ENCODE measurements at regions not wholly inside any gene's neighbourhood (a gene's known extent, or its start where the extent isn't known, plus 50 kb on each side); places are given as distances from the start of the nearest gene placed in this dataset.

DNA sequence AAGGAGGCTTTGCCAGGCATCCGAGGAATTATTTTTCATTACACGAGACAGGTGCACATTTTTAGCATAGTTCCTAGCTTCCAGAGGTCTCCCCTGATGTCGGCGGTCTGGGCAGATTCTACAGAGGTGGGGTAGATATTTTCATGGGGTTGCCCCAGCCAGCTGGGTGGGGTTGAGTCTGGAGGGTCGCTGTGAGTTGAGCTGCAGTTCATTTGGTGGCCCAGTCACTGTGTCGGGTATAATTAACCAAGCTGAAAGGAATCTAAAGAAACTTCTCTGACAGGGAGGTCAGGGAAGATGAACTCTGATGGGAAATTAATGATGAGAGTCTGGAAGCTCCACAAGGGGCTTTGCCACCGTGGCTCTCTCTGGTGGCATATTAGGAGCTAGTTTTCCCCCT, 233.7 kb upstream of the NAV2 start:
- H3K4me1 Mint-ChIP-seq (ENCODE audit: low read depth, unreplicated experiment): no peaks in the 10 kb centered on the region
- no peak overlapping the region for H3K4me3 Mint-ChIP-seq (ENCODE audit: unreplicated experiment)
- DNase-seq (ENCODE audit: low read depth) (no peak), FAIRE-seq (no peak)
- Histone ChIP-seq H4K20me1 (ENCODE audit: insufficient read depth, low read length) (no peaks in the 10 kb centered on the region), H3K79me2 (ENCODE audit: insufficient read depth, low read length) (no peaks in the 10 kb centered on the region), H3K27ac (ENCODE audit: low read depth, low read length) (no peak overlapping the region), H2AFZ (ENCODE audit: low read depth, low read length) (no peak overlapping the region), H3K4me1 (ENCODE audit: insufficient read depth, low read length) (no peaks in the 10 kb centered on the region), H3K27me3 (ENCODE audit: insufficient read depth, low read length) (peaks cover 29% of the 10 kb centered on the region), H3K4me3 (ENCODE audit: insufficient read depth, low read depth, low read length) (no peak overlapping the region), H3K9ac (ENCODE audit: low read length) (no peak overlapping the region), H3K4me2 (ENCODE audit: low read length) (no peak overlapping the region), H3K9me3 (ENCODE audit: insufficient read depth, low read depth, low read length) (no peaks in the 10 kb centered on the region), H3K36me3 (ENCODE audit: insufficient read depth, low read length) (no peaks in the 10 kb centered on the region)
- H3K27ac Mint-ChIP-seq (ENCODE audit: unreplicated experiment): no peak overlapping the region
- peaks cover 57% of the 10 kb centered on the region for H3K27me3 Mint-ChIP-seq (ENCODE audit: low read depth, unreplicated experiment)
- H3K36me3 Mint-ChIP-seq (ENCODE audit: low read depth, unreplicated experiment): no peaks in the 10 kb centered on the region
- TF ChIP-seq, protein P1, sequence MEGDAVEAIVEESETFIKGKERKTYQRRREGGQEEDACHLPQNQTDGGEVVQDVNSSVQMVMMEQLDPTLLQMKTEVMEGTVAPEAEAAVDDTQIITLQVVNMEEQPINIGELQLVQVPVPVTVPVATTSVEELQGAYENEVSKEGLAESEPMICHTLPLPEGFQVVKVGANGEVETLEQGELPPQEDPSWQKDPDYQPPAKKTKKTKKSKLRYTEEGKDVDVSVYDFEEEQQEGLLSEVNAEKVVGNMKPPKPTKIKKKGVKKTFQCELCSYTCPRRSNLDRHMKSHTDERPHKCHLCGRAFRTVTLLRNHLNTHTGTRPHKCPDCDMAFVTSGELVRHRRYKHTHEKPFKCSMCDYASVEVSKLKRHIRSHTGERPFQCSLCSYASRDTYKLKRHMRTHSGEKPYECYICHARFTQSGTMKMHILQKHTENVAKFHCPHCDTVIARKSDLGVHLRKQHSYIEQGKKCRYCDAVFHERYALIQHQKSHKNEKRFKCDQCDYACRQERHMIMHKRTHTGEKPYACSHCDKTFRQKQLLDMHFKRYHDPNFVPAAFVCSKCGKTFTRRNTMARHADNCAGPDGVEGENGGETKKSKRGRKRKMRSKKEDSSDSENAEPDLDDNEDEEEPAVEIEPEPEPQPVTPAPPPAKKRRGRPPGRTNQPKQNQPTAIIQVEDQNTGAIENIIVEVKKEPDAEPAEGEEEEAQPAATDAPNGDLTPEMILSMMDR (IDR thresholded peaks at IDR 0.05; ENCODE audit: insufficient read depth, low read depth, low read length): no peak
- TF ChIP-seq EZH2 (IDR thresholded peaks at IDR 0.05; ENCODE audit: insufficient read depth, low read length): no peak
- no peaks in the 10 kb centered on the region for H3K9me3 Mint-ChIP-seq (ENCODE audit: unreplicated experiment)

GRCh38 chr11:19474954-19475721, 234.4 kb upstream of the E2F8 start:
- H3K27me3 Mint-ChIP-seq (ENCODE audit: low read depth, unreplicated experiment): peaks cover 50% of the 10 kb centered on the region
- H3K4me3 Mint-ChIP-seq (ENCODE audit: unreplicated experiment): no peak overlapping the region
- H3K4me1 Mint-ChIP-seq (ENCODE audit: low read depth, unreplicated experiment): no peaks in the 10 kb centered on the region
- Histone ChIP-seq H4K20me1 (ENCODE audit: insufficient read depth, low read length) (no peaks in the 10 kb centered on the region), H2AFZ (ENCODE audit: low read depth, low read length) (no peak overlapping the region), H3K79me2 (ENCODE audit: insufficient read depth, low read length) (no peaks in the 10 kb centered on the region), H3K4me2 (ENCODE audit: low read length) (no peak overlapping the region), H3K9me3 (ENCODE audit: insufficient read depth, low read depth, low read length) (no peaks in the 10 kb centered on the region), H3K27me3 (ENCODE audit: insufficient read depth, low read length) (peaks cover 31% of the 10 kb centered on the region), H3K4me1 (ENCODE audit: insufficient read depth, low read length) (no peaks in the 10 kb centered on the region), H3K27ac (ENCODE audit: low read depth, low read length) (no peak overlapping the region), H3K36me3 (ENCODE audit: insufficient read depth, low read length) (no peaks in the 10 kb centered on the region), H3K4me3 (ENCODE audit: insufficient read depth, low read depth, low read length) (no peak overlapping the region), H3K9ac (ENCODE audit: low read length) (no peak overlapping the region)
- H3K36me3 Mint-ChIP-seq (ENCODE audit: low read depth, unreplicated experiment): no peaks in the 10 kb centered on the region
- no peak overlapping the region for H3K27ac Mint-ChIP-seq (ENCODE audit: unreplicated experiment)
- no peaks in the 10 kb centered on the region for H3K9me3 Mint-ChIP-seq (ENCODE audit: unreplicated experiment)
- TF ChIP-seq, protein P1 (IDR thresholded peaks at IDR 0.05; ENCODE audit: insufficient read depth, low read depth, low read length): no peak
- no peak for TF ChIP-seq EZH2 (IDR thresholded peaks at IDR 0.05; ENCODE audit: insufficient read depth, low read length)
- FAIRE-seq (no peak), DNase-seq (ENCODE audit: low read depth) (no peak)

- no peaks in the 10 kb centered on the region for H3K9me3 Mint-ChIP-seq (ENCODE audit: unreplicated experiment)
- H3K27ac Mint-ChIP-seq (ENCODE audit: unreplicated experiment): no peak overlapping the region
- H3K36me3 Mint-ChIP-seq (ENCODE audit: low read depth, unreplicated experiment): no peaks in the 10 kb centered on the region
- no peak overlapping the region for H3K27ac ChIP-seq (ENCODE audit: low read depth, low read length)
- no peak overlapping the region for H3K4me3 ChIP-seq (ENCODE audit: insufficient read depth, low read depth, low read length)
- no peak for TF ChIP-seq EZH2 (IDR thresholded peaks at IDR 0.05; ENCODE audit: insufficient read depth, low read length)
- TF ChIP-seq, protein P1 (IDR thresholded peaks at IDR 0.05; ENCODE audit: insufficient read depth, low read depth, low read length): no peak
- no peaks in the 10 kb centered on the region for H3K4me1 ChIP-seq (ENCODE audit: insufficient read depth, low read length)
- FAIRE-seq (no peak), DNase-seq (ENCODE audit: low read depth) (no peak)
- no peaks in the 10 kb centered on the region for H3K36me3 ChIP-seq (ENCODE audit: insufficient read depth, low read length)
- no peak overlapping the region for H2AFZ ChIP-seq (ENCODE audit: low read depth, low read length)
- H3K79me2 ChIP-seq (ENCODE audit: insufficient read depth, low read length): no peaks in the 10 kb centered on the region
- no peak overlapping the region for H3K4me3 Mint-ChIP-seq (ENCODE audit: unreplicated experiment)
- H4K20me1 ChIP-seq (ENCODE audit: insufficient read depth, low read length): no peaks in the 10 kb centered on the region
- no peaks in the 10 kb centered on the region for H3K9me3 ChIP-seq (ENCODE audit: insufficient read depth, low read depth, low read length)
- H3K4me2 ChIP-seq (ENCODE audit: low read length): no peak overlapping the region
- H3K4me1 Mint-ChIP-seq (ENCODE audit: low read depth, unreplicated experiment): no peaks in the 10 kb centered on the region
- no peak overlapping the region for H3K9ac ChIP-seq (ENCODE audit: low read length)
- H3K27me3 ChIP-seq (ENCODE audit: insufficient read depth, low read length): peaks cover 31% of the 10 kb centered on the region
- H3K27me3 Mint-ChIP-seq (ENCODE audit: low read depth, unreplicated experiment): peaks cover 56% of the 10 kb centered on the region
Observed at GRCh38 chr11:19474211-19474610, 233.5 kb upstream of the E2F8 start.
